ENCODE measurements at regions not wholly inside any gene's neighbourhood (a gene's known extent, or its start where the extent isn't known, plus 50 kb on each side); places are given as distances from the start of the nearest gene placed in this dataset.
A peak's percentile ranks its signal among the peaks of the same experiment; 100 is the strongest.

GRCh38 chr6:153218184-153218792 lies 87.2 kb upstream of the RGS17 start:
- no peak for DNase-seq (ENCODE audit: low read depth)

GRCh38 chr6:153216789-153217188 lies 85.7 kb upstream of the RGS17 start:
- no peak for DNase-seq (ENCODE audit: low read depth)

- no peak for DNase-seq (ENCODE audit: low read depth)
Measured at GRCh38 chr6:153215242-153215641, 84.2 kb upstream of the RGS17 start.

- no peak for DNase-seq (ENCODE audit: low read depth)
Measured at GRCh38 chr6:153214436-153214835, 83.4 kb upstream of the RGS17 start.

- peak; percentile 72 for DNase-seq (ENCODE audit: low read depth)
Measured at GRCh38 chr6:153210083-153210482, 79.0 kb upstream of the RGS17 start.

GRCh38 chr6:153208706-153209105 lies 77.6 kb upstream of the RGS17 start:
- DNase-seq (ENCODE audit: low read depth) = no peak

- DNase-seq (ENCODE audit: low read depth) = no peak
Measured at GRCh38 chr6:153207617-153208016, 76.5 kb upstream of the RGS17 start.

- DNase-seq (ENCODE audit: low read depth) = no peak
Measured at GRCh38 chr6:153207006-153207405, 75.9 kb upstream of the RGS17 start.

- DNase-seq (ENCODE audit: low read depth) = no peak
Measured at GRCh38 chr6:153192943-153193885, 62.1 kb upstream of the RGS17 start.

- DNase-seq (ENCODE audit: low read depth) = no peak
Measured at GRCh38 chr6:153183925-153184324, 52.8 kb upstream of the RGS17 start.
